A549 (cell line): ENCODE measurements at regions not wholly inside any gene's neighbourhood (a gene's known extent, or its start where the extent isn't known, plus 50 kb on each side); places are given as distances from the start of the nearest gene placed in this dataset.

Source experiments
- ATAC-seq, 2 experiments: fragments of 200-7000 bp in 1 of 2; fragments of >200 bp in 1 of 2; cut with Nextera tagmentation in 1 of 2; cut with Tn5 transposase in 1 of 2; 3 replicates each; pipeline versions ENCODE4 v1.8.0 to v1.9.1; 2018 to 2020; ENCODE audit warnings: mild to moderate bottlenecking in 1 of 2, moderate library complexity in 1 of 2
- CTCF ChIA-PET: fragments of 300-600 bp; sonication (Branson Sonifier 250); formaldehyde crosslinking; extraction: SDS; loops from one replicate; lab custom pipeline; 2021; ENCODE audit warnings: antibody characterized with exemption, inconsistent platforms; lab: Yijun Ruan, JAX
- POLR2A ChIA-PET: fragments of 350-600 bp; formaldehyde crosslinking; extraction: SDS; loops from one replicate; lab custom pipeline; 2021; ENCODE audit warnings: antibody characterized with exemption, inconsistent platforms; lab: Yijun Ruan, JAX
- DNase-seq, 2 experiments: peaks; one replicate each; pipeline versions ENCODE4 v3.0.0 to v3.0.0-alpha.2; 2011 to 2016; ENCODE audit warnings: low read depth in 1 of 2, low spot score in 1 of 2
- FAIRE-seq: peaks from 2 replicates; lab custom pipeline; 2011; peaks lifted over from hg19 to GRCh38; lab: Jason Lieb, UNC
- H3K27ac ChIP-seq, 2 experiments: fragments of >200 bp; sonication (Bioruptor Twin); formaldehyde crosslinking; 3 replicates each; pipeline ENCODE4 v1.5.1; 2016 to 2017
- H3K4me1 ChIP-seq: fragments of >200 bp; sonication (Bioruptor Twin); formaldehyde crosslinking; 3 replicates; pipeline ENCODE4 v1.6.1; 2016
- H3K4me2 ChIP-seq: fragments of >200 bp; sonication (Bioruptor Twin); formaldehyde crosslinking; 3 replicates; pipeline ENCODE4 v1.6.1; 2016
- H3K4me3 ChIP-seq: fragments of >200 bp; sonication (Bioruptor Twin); formaldehyde crosslinking; 3 replicates; pipeline ENCODE4 v1.5.1; 2016
- H3K9me3 ChIP-seq: fragments of >200 bp; sonication (Bioruptor Twin); formaldehyde crosslinking; 3 replicates; pipeline ENCODE4 v1.6.1; 2016
- CBX2 ChIP-seq: fragments of 200-600 bp; sonication (generic); IDR thresholded peaks from 2 replicates; pipeline ENCODE4 v1.6.1; 2016; ENCODE audit warnings: low read depth, mild to moderate bottlenecking, borderline replicate concordance
- EHMT2 ChIP-seq: fragments of 200-600 bp; sonication (generic); IDR thresholded peaks from 2 replicates; pipeline ENCODE4 v1.6.1; 2016; ENCODE audit warnings: antibody characterized with exemption, low read depth, mild to moderate bottlenecking, moderate library complexity
- EP300 ChIP-seq, 2 experiments: fragments of >200 bp; sonication (Bioruptor Twin); formaldehyde crosslinking; IDR thresholded peaks; 2 replicates in 1 of 2; 3 replicates in 1 of 2; pipeline ENCODE4 v1.6.1; 2016 to 2017
- FOSB ChIP-seq: fragments of 250-450 bp; sonication (Bioruptor Pico); IDR thresholded peaks from 2 replicates; pipeline ENCODE4 v1.5.0; 2020; ENCODE audit warnings: mild to moderate bottlenecking, moderate library complexity
- FOSL2 ChIP-seq, 2 experiments: fragments of 450-650 bp in 1 of 2; fragments of >200 bp in 1 of 2; sonication (Bioruptor Twin) in 1 of 2; formaldehyde crosslinking; IDR thresholded peaks; 2 replicates each; pipeline versions ENCODE4 v1.5.0 to v1.6.1; 2016 to 2020; ENCODE audit warnings: mild to moderate bottlenecking in 1 of 2, moderate library complexity in 1 of 2
- KDM1A ChIP-seq: fragments of 200-600 bp; sonication (generic); IDR thresholded peaks from 2 replicates; pipeline ENCODE4 v1.6.1; 2016; ENCODE audit warnings: low read depth, mild to moderate bottlenecking
- NFE2L2 ChIP-seq: fragments of 150-350 bp; conservative IDR thresholded peaks from 2 replicates; pipeline ENCODE4 v1.6.1; 2014; ENCODE audit warnings: low read length
- RNF2 ChIP-seq: fragments of 200-600 bp; sonication (generic); IDR thresholded peaks from 2 replicates; pipeline ENCODE4 v1.6.1; 2016; ENCODE audit warnings: low read depth, mild to moderate bottlenecking, antibody characterized with exemption, moderate library complexity, borderline replicate concordance
- SREBF2 ChIP-seq: fragments of 450-650 bp; IDR thresholded peaks from 2 replicates; pipeline ENCODE4 v1.6.1; 2014; ENCODE audit warnings: mild to moderate bottlenecking, moderate library complexity
- TFCP2L1 ChIP-seq: fragments of 250-450 bp; sonication (Bioruptor Pico); IDR thresholded peaks from 2 replicates; pipeline ENCODE4 v1.5.0; 2021; ENCODE audit warnings: mild to moderate bottlenecking
- ZC3H11A ChIP-seq: fragments of 450-650 bp; IDR thresholded peaks from 2 replicates; pipeline ENCODE4 v1.6.1; 2014; ENCODE audit warnings: antibody characterized with exemption, mild to moderate bottlenecking
- ZFP36 ChIP-seq: fragments of 450-650 bp; IDR thresholded peaks from 2 replicates; pipeline ENCODE4 v1.6.1; 2014; ENCODE audit warnings: borderline replicate concordance; ENCODE audit not compliant: partially characterized antibody
- ZNF302 ChIP-seq: fragments of 250-450 bp; sonication (Bioruptor Pico); IDR thresholded peaks from 2 replicates; pipeline ENCODE4 v1.9.0; 2021; ENCODE audit warnings: inconsistent platforms, mild to moderate bottlenecking, moderate library complexity
- WGBS: methylation state at CpG from one replicate; pipeline ENCODE4 v1.1.6; 2017; ENCODE audit errors: missing lambda C conversion rate; 5-methylcytosine and 5-hydroxymethylcytosine counted together
- TF ChIP-seq, protein P1 (sequence below): fragments of 200-600 bp; sonication (generic); IDR thresholded peaks from 2 replicates; pipeline ENCODE4 v1.6.1; 2016; ENCODE audit warnings: antibody characterized with exemption, mild to moderate bottlenecking, moderate library complexity
- TF ChIP-seq, protein P2 (sequence below): fragments of >200 bp; sonication (Bioruptor Twin); formaldehyde crosslinking; IDR thresholded peaks from 2 replicates; pipeline ENCODE4 v1.6.1; 2016
- TF ChIP-seq, protein P3 (sequence below): IDR thresholded peaks from 2 replicates; pipeline ENCODE4 v1.6.1; 2012

DNA sequence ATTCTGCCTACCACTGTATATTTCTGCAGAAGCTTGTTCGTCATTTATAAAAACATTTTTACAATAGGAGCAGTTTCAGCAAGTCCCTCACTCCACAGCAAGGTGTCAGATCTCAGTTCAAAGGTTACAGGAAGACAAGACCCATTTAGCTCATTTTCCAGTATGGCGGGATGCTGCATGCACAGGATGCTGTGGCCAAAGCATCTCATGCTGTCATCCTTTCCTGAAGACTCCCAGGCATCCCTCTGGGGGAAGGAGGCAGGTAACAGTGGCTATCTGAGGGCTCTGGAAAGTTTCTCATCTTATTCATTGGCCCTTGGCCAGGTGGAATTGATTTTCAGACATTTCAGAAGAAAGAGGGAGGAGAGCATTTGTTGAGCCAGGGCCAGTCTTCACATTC lies 539.3 kb upstream of the CDH5 start:
- ChIA-PET POLR2A (no interaction called here), CTCF (interaction anchor here (1.6 kb wide), 1 partner anchor 13 kb away, joined by 3 read pairs; no protein-coding TSS in a partner anchor)
- H3K4me3 ChIP-seq, result no peak overlapping the region
- ATAC-seq, result no peak
- H3K4me2 ChIP-seq, result no peak overlapping the region
- H3K27ac ChIP-seq, result no peak overlapping the region
- DNase-seq, result no peak
- H3K9me3 ChIP-seq, result no peaks in the 10 kb centered on the region
- TF ChIP-seq, protein P1, sequence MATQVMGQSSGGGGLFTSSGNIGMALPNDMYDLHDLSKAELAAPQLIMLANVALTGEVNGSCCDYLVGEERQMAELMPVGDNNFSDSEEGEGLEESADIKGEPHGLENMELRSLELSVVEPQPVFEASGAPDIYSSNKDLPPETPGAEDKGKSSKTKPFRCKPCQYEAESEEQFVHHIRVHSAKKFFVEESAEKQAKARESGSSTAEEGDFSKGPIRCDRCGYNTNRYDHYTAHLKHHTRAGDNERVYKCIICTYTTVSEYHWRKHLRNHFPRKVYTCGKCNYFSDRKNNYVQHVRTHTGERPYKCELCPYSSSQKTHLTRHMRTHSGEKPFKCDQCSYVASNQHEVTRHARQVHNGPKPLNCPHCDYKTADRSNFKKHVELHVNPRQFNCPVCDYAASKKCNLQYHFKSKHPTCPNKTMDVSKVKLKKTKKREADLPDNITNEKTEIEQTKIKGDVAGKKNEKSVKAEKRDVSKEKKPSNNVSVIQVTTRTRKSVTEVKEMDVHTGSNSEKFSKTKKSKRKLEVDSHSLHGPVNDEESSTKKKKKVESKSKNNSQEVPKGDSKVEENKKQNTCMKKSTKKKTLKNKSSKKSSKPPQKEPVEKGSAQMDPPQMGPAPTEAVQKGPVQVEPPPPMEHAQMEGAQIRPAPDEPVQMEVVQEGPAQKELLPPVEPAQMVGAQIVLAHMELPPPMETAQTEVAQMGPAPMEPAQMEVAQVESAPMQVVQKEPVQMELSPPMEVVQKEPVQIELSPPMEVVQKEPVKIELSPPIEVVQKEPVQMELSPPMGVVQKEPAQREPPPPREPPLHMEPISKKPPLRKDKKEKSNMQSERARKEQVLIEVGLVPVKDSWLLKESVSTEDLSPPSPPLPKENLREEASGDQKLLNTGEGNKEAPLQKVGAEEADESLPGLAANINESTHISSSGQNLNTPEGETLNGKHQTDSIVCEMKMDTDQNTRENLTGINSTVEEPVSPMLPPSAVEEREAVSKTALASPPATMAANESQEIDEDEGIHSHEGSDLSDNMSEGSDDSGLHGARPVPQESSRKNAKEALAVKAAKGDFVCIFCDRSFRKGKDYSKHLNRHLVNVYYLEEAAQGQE, result no peak
- TF ChIP-seq ZC3H11A (no peak), EHMT2 (no peak), TFCP2L1 (CRISPR knock-in tag) (no peak)
- FAIRE-seq, result no peak
- H3K4me1 ChIP-seq, result no peaks in the 10 kb centered on the region
- 2% methylated on average over 2 of the region's 2 CpGs for WGBS

DNA sequence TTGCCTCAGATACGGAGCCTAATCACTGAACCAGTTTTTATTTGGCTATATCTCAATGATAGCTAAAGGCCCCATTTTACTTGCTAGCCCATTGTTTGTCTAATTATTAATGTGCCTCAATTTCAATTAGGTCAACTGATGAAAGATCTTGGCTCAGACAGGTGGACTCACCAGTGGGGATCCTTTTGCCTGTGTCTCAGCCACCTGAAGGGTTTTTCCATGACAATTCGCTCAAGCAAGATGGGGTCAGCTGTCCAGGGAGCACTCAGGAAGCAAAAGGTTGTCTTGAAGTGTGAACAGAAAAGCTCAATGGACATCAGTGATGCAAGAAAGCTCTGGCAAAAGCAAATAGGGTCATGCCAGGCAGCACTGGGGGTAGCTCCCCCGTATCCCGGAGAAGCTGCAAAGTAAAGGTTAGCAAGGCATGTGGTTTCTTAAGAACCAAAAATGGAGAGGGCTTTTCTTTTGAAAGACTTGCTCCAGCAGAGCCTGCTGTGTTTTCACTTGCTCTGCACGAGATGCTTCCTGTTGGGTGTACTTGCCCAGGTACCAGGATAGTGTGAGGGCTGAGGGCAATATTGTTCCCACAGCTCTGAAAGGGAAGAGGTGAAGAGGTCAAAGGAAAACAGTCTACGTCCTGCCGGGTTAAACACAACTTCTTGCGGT lies 541.2 kb upstream of the CDH5 start:
- no peak for DNase-seq
- H3K4me2 ChIP-seq, result no peak overlapping the region
- TF ChIP-seq NFE2L2 (no peak), EP300 (IDR thresholded peaks at IDR 0.05) (no peak), SREBF2 (no peak)
- TF ChIP-seq, all 56 proteins: peak for 0
- H3K9me3 ChIP-seq, result no peaks in the 10 kb centered on the region
- CTCF ChIA-PET, result no interaction called here
- no peak overlapping the region for H3K4me3 ChIP-seq
- ATAC-seq (no peak), FAIRE-seq (no peak)
- WGBS, result 24% methylated on average over 8 of the region's 8 CpGs
- no peak overlapping the region for H3K27ac ChIP-seq
- H3K4me1 ChIP-seq, result no peaks in the 10 kb centered on the region
- POLR2A ChIA-PET, result no interaction called here

DNA sequence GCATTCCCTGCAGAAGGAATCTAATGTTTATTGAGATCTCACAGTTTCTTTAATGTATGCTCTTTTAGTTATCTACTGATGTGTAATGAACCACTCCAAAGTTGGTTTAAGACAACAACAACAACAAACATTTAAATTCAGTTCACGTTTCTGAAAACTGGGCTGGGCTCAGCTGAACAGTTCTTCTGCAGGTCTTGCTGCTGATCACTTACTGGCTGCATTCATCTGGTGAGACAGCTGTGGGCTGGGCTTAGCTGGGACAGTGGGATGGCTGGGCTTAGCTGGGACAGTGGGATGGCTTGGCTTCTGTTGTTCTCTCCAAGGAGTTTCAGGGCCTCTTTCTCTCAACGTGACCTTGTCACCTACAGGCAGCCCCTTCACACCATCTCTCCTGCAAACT lies 544.3 kb upstream of the CDH5 start:
- WGBS, result 0% methylated on average over 2 of the region's 2 CpGs
- Histone ChIP-seq H3K4me1 (no peaks in the 10 kb centered on the region), H3K4me2 (no peak overlapping the region), H3K4me3 (no peak overlapping the region), H3K9me3 (no peaks in the 10 kb centered on the region), H3K27ac (no peak overlapping the region)
- TF ChIP-seq CBX2 (no peak), ZNF302 (CRISPR knock-in tag) (no peak), ZFP36 (no peak), FOSL2 (IDR thresholded peaks at IDR 0.05) (no peak), FOSL2 (CRISPR knock-in tag; IDR thresholded peaks at IDR 0.05) (no peak), EHMT2 (no peak), FOSB (no peak), RNF2 (no peak), KDM1A (no peak)
- TF ChIP-seq, protein P2, sequence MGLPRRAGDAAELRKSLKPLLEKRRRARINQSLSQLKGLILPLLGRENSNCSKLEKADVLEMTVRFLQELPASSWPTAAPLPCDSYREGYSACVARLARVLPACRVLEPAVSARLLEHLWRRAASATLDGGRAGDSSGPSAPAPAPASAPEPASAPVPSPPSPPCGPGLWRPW, result no peak
- TF ChIP-seq, protein P3, sequence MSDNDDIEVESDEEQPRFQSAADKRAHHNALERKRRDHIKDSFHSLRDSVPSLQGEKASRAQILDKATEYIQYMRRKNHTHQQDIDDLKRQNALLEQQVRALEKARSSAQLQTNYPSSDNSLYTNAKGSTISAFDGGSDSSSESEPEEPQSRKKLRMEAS, result no peak
- ChIA-PET CTCF (no interaction called here), POLR2A (no interaction called here)
- no peak for FAIRE-seq
- no peak for ATAC-seq
- DNase-seq, result no peak
